Osteocyte (in vitro differentiated cells): ENCODE measurements at regions not wholly inside any gene's neighbourhood (a gene's known extent, or its start where the extent isn't known, plus 50 kb on each side); places are given as distances from the start of the nearest gene placed in this dataset.

Source experiments
- DNase-seq: peaks from one replicate; pipeline ENCODE4 v3.0.0; 2021; ENCODE audit warnings: mixed read lengths; ENCODE audit not compliant: unreplicated experiment; ENCODE audit errors: extremely low spot score
- H3K27ac Mint-ChIP-seq: one replicate; pipeline ENCODE4 v1.8.0; 2021; ENCODE audit warnings: mild to moderate bottlenecking, mixed read lengths; ENCODE audit not compliant: unreplicated experiment
- H3K27me3 Mint-ChIP-seq: one replicate; pipeline ENCODE4 v1.8.0; 2021; ENCODE audit warnings: mixed read lengths; ENCODE audit not compliant: unreplicated experiment
- H3K36me3 Mint-ChIP-seq: one replicate; pipeline ENCODE4 v1.8.0; 2021; ENCODE audit warnings: mixed read lengths; ENCODE audit not compliant: unreplicated experiment
- H3K4me1 Mint-ChIP-seq: one replicate; pipeline ENCODE4 v1.8.0; 2021; ENCODE audit warnings: mixed read lengths; ENCODE audit not compliant: unreplicated experiment
- H3K4me3 Mint-ChIP-seq: one replicate; pipeline ENCODE4 v1.8.0; 2021; ENCODE audit warnings: mild to moderate bottlenecking, moderate library complexity, mixed read lengths; ENCODE audit not compliant: unreplicated experiment
- H3K9me3 Mint-ChIP-seq: one replicate; pipeline ENCODE4 v1.8.0; 2021; ENCODE audit warnings: mixed read lengths; ENCODE audit not compliant: unreplicated experiment
- CTCF ChIP-seq: fragments of 200-600 bp; sonication (generic); IDR thresholded peaks from 2 replicates; pipeline ENCODE4 v1.5.0; 2021; ENCODE audit warnings: antibody characterized with exemption, mild to moderate bottlenecking, moderate library complexity

DNA sequence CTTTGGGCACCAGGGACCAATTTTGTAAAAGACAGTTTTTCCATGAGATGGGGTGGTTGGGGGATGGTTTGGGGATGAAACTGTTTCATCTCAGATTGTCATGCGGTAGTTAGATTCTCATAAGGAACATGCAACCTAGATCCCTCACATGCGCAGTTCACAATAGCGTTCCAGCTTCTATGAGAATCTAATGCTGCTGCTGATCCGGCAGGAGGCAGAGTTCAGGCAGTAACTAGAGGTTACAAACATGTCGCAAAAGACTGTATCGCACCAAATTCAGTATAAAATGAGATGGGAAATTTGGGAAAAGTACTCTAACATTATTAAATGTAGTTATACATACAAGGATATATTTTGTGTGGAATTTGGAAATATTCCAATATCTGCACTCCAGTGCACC is 213.2 kb upstream of the LRFN5 start:
- H3K4me3 Mint-ChIP-seq, result no peak overlapping the region
- H3K27ac Mint-ChIP-seq, result no peak overlapping the region
- H3K4me1 Mint-ChIP-seq, result no peaks in the 10 kb centered on the region
- no peaks in the 10 kb centered on the region for H3K27me3 Mint-ChIP-seq
- no peaks in the 10 kb centered on the region for H3K9me3 Mint-ChIP-seq
- DNase-seq, result no peak
- no peaks in the 10 kb centered on the region for H3K36me3 Mint-ChIP-seq
- TF ChIP-seq CTCF, result no peak

DNA sequence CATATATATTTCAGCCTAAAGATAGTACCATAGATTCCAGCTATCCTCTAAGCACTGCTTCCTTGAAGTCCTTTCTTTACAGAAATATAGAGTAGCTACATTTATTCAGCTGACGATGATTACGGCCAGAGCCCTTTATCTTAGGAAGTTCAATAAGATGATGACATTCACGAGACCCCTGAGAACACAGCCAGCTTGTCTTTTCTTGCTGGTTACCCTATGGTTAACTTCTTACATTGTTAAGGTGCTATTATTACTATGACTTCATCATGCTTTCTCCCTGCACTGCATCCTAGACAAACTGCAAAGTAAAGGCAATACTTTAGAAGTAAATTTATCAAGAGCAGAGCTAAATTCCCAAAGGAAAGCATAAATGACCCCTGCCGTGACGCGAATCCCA is 214.4 kb upstream of the LRFN5 start:
- TF ChIP-seq CTCF, result no peak
- no peaks in the 10 kb centered on the region for H3K9me3 Mint-ChIP-seq
- DNase-seq, result no peak

DNA sequence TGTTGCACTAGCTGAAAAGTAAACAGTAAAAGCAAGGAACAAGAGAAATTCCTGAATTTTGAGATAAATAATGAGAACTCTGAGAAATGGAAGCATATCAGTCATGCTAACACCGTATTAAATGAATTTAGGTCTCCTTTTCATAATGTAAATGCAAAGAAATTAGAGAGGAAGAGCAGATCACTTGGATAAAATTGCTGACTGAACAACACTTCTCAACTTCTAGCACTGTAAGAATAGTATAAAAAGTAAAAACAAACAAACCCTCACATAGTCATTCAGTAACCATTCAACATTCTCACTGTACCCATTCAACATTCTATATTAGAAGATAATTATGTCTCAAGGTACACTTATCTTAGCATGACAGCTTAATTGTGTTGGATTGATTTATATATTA is 217.3 kb upstream of the LRFN5 start:
- H3K36me3 Mint-ChIP-seq, result no peaks in the 10 kb centered on the region
- H3K27ac Mint-ChIP-seq, result no peak overlapping the region
- H3K4me1 Mint-ChIP-seq, result no peaks in the 10 kb centered on the region
- H3K9me3 Mint-ChIP-seq, result no peaks in the 10 kb centered on the region
- no peaks in the 10 kb centered on the region for H3K27me3 Mint-ChIP-seq
- H3K4me3 Mint-ChIP-seq, result no peak overlapping the region
- no peak for TF ChIP-seq CTCF
- no peak for DNase-seq

More for the DNA sequence above, 214.4 kb upstream of the LRFN5 start:
- no peaks in the 10 kb centered on the region for H3K36me3 Mint-ChIP-seq
- no peak overlapping the region for H3K4me3 Mint-ChIP-seq
- no peak overlapping the region for H3K27ac Mint-ChIP-seq
- H3K4me1 Mint-ChIP-seq, result no peaks in the 10 kb centered on the region
- H3K27me3 Mint-ChIP-seq, result no peaks in the 10 kb centered on the region

DNA sequence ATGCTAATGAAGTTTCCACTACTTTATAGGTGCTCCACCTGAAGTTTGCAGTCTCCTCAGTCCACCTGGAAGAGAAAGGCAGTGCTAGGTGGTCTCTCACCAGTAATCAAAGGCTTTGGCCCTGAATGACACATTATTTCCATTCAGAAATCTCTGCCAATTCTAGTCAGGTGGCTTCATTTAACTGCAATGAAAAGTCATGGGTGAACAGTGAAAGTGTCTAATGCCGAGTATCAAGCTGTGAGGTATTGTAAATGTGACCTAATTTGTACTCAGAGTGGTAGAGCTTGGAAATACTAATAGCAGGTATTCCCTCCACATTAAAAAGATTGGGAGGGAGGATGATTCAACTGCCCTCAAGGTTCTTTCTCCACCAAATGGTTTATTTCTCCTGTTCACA is 220.9 kb upstream of the LRFN5 start:
- Mint-ChIP-seq H3K27ac (no peak overlapping the region), H3K27me3 (no peaks in the 10 kb centered on the region), H3K36me3 (no peaks in the 10 kb centered on the region), H3K9me3 (no peaks in the 10 kb centered on the region), H3K4me3 (no peak overlapping the region), H3K4me1 (no peaks in the 10 kb centered on the region)
- TF ChIP-seq CTCF, result no peak
- DNase-seq, result no peak

GRCh38 chr14:41380017-41380416 is 226.7 kb upstream of the LRFN5 start:
- no peak overlapping the region for H3K27ac Mint-ChIP-seq
- no peak for DNase-seq
- TF ChIP-seq CTCF, result no peak
- H3K4me1 Mint-ChIP-seq, result no peaks in the 10 kb centered on the region
- no peak overlapping the region for H3K4me3 Mint-ChIP-seq
- peaks cover 2% of the 10 kb centered on the region for H3K9me3 Mint-ChIP-seq
- H3K27me3 Mint-ChIP-seq, result no peaks in the 10 kb centered on the region
- no peaks in the 10 kb centered on the region for H3K36me3 Mint-ChIP-seq
